Pancreas (tissue), 10 donors: ENCODE measurements at regions not wholly inside any gene's neighbourhood (a gene's known extent, or its start where the extent isn't known, plus 50 kb on each side); places are given as distances from the start of the nearest gene placed in this dataset.

Experiments
- ATAC-seq, 4 donors: fragments of 200-7000 bp; cut with Tn5 transposase; one replicate each; pipeline versions ENCODE4 v1.8.0 to v1.9.1; 2020; ENCODE audit warnings: mild to moderate bottlenecking in 4 of 4, moderate library complexity in 4 of 4
- DNase-seq, 6 donors: peaks; one replicate each; pipeline ENCODE4 v3.0.0-alpha.2; 2020
- FAIRE-seq: peaks from 2 replicates; lab custom pipeline; 2012; peaks lifted over from hg19 to GRCh38; lab: Jason Lieb, UNC
- H3K27ac ChIP-seq, 4 donors: fragments of 200-600 bp; sonication (generic); 1 replicate in 3 of 4; 2 replicates in 1 of 4; pipeline versions ENCODE4 v1.5.0 to v1.8.0; 2020
- H3K27me3 ChIP-seq, 4 donors: fragments of 200-600 bp; one replicate each; pipeline ENCODE4 v1.8.0; 2021
- H3K36me3 ChIP-seq, 3 donors: fragments of 200-600 bp; sonication (generic) in 1 of 3; one replicate each; pipeline versions ENCODE4 v1.5.0 to v1.8.0; 2020 to 2021
- H3K4me1 ChIP-seq, 3 donors: fragments of 200-600 bp; one replicate each; pipeline ENCODE4 v1.8.0; 2021
- H3K4me3 ChIP-seq, 4 donors: fragments of 200-600 bp; sonication (generic) in 2 of 4; one replicate each; pipeline versions ENCODE4 v1.5.0 to v1.8.0; 2020 to 2021
- H3K9me3 ChIP-seq, 4 donors: fragments of 200-600 bp; one replicate each; pipeline ENCODE4 v1.8.0; 2021
- WGBS, 2 donors: extraction: QIAGEN DNeasy Blood & Tissue Kit; methylation state at CpG; one replicate each; pipeline ENCODE4 v1.1.7; 2013; 5-methylcytosine and 5-hydroxymethylcytosine counted together
- intact Hi-C, 3 donors: fragments of 100-400 bp; cut with DNase I; formaldehyde crosslinking; loops; one replicate each; pipeline versions ENCODE4 v1.11.1 to v1.14.2; 2022
- TF ChIP-seq, protein P1 (sequence below), 4 donors: fragments of 200-600 bp; sonication (generic) in 3 of 4; IDR thresholded peaks; one replicate each; pipeline versions ENCODE4 v1.5.0 to v1.8.0; 2021; ENCODE audit warnings: antibody characterized with exemption in 4 of 4
- donor health status: healthy with polysubstance abuse.
- donor health status: DM: no; HTN: no; CAD: no; lungs with moderate emphysema.
- donor health status: DM: no; HTN: no; CAD: no.
- donor health status: control.
- donor health status: control.
- donor health status: Bipolar disorder and iron deficiency.
- donor health status: DM: yes; HTN: yes; CAD: no.
- donor health status: DM: no; HTN: no; CAD: no.
- donor health status: DM: no; HTN: no; CAD: no.
- donor health status: DM: yes; HTN: yes; CAD: no.

DNA sequence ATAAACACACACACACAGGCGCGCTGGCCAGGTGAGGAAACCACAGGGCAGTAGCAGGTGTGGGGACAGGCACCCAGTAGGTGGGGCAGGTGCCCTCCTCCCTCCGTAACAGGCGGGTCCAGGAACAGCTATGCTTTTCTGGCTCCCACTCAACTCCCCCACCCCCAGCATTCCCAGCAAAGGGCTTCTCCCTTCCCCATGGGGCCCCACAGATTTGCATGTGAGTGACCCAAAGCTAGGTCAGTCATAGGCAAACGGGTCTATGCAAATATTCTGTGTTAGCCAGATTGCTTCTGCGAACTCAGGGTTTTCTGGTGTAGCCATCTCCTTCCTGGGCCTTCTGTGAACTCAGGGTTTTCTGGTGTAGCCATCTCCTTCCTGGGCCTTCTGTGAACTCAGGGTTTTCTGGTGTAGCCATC lies 114.2 kb downstream of the SIK1 start:
- peak in 2 of 4 donors; percentile 31 to 42 for ATAC-seq
- Histone ChIP-seq H3K36me3 (no peaks in the 10 kb centered on the region), H3K27me3 (no peaks in the 10 kb centered on the region), H3K4me3 (no peak overlapping the region), H3K4me1 (peaks cover 0 to 10% (median 8%) of the 10 kb centered on the region in 3 donors), H3K9me3 (no peaks in the 10 kb centered on the region), H3K27ac (no peak overlapping the region)
- 66 to 79% methylated on average over 6 of the region's 6 CpGs for WGBS, 2 donors
- peak in 2 of 6 donors; percentile 45 to 48 for DNase-seq
- no peak for FAIRE-seq
- TF ChIP-seq, protein P1, sequence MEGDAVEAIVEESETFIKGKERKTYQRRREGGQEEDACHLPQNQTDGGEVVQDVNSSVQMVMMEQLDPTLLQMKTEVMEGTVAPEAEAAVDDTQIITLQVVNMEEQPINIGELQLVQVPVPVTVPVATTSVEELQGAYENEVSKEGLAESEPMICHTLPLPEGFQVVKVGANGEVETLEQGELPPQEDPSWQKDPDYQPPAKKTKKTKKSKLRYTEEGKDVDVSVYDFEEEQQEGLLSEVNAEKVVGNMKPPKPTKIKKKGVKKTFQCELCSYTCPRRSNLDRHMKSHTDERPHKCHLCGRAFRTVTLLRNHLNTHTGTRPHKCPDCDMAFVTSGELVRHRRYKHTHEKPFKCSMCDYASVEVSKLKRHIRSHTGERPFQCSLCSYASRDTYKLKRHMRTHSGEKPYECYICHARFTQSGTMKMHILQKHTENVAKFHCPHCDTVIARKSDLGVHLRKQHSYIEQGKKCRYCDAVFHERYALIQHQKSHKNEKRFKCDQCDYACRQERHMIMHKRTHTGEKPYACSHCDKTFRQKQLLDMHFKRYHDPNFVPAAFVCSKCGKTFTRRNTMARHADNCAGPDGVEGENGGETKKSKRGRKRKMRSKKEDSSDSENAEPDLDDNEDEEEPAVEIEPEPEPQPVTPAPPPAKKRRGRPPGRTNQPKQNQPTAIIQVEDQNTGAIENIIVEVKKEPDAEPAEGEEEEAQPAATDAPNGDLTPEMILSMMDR (IDR thresholded peaks at IDR 0.05) = no peak
- intact Hi-C loops = no loop called here

DNA sequence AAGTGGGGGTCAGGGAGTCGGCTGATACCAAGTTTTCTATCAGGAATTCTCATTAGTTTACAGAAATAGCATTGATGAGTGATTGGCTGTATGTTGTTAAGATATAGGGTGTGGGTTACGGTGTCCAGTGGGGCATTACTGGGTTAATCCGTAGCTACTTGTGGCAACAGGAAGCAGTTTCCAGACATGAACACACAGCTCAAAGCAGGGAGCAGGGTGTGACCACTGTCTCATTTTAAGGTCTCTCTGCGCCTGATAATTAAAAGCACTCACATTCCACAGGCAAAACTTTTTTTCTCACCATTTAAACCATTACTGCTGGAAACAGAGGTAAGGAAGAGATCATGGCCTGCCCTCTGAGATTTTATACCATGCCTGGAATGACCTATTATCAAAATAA lies 114.9 kb downstream of the SIK1 start:
- Histone ChIP-seq H3K9me3 (no peaks in the 10 kb centered on the region), H3K4me3 (no peak overlapping the region), H3K36me3 (no peaks in the 10 kb centered on the region), H3K4me1 (peaks cover 0 to 10% (median 8%) of the 10 kb centered on the region in 3 donors), H3K27ac (no peak overlapping the region), H3K27me3 (no peaks in the 10 kb centered on the region)
- WGBS, 2 donors = 69 to 89% methylated on average over 4 of the region's 4 CpGs
- intact Hi-C loops = no loop called here
- TF ChIP-seq, protein P1 (IDR thresholded peaks at IDR 0.05) = no peak
- ATAC-seq (no peak), DNase-seq (no peak), FAIRE-seq (no peak)

DNA sequence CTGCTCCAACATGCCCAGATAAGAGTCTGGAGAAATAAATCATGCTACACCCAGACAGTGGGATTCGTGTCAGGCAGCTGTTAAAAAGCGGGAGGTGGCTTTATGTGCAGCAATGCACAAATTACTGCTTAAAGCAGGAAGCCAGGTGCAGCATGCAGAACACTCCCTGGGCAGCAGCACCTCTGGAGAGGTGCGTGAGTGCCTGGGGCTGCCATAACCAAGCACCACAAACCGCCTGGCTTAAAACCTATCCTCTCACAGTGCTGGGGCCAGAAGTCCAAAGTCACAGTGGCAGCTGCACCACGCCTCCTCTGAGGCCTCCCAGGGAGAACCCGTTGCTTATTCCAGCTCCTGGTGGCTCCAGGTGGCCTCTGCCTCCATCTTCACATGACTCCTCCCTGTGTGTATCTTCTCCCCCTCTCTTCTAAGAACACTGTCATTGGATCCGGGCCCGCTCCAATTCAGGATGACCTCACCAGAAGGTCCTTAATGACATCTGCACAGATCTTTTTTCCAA lies 115.6 kb downstream of the SIK1 start:
- intact Hi-C loops = no loop called here
- Histone ChIP-seq H3K27ac (no peak overlapping the region), H3K9me3 (no peaks in the 10 kb centered on the region), H3K27me3 (no peaks in the 10 kb centered on the region), H3K4me1 (peaks cover 0 to 10% (median 8%) of the 10 kb centered on the region in 3 donors), H3K36me3 (no peaks in the 10 kb centered on the region), H3K4me3 (no peak overlapping the region)
- 24 to 29% methylated on average over 8 of the region's 8 CpGs for WGBS, 2 donors
- FAIRE-seq = no peak
- peak in 5 of 6 donors; percentile 46 to 84 (median 74) for DNase-seq
- ATAC-seq = peak; percentile 82 to 93 (median 88)
- TF ChIP-seq, protein P1 (IDR thresholded peaks at IDR 0.05) = no peak

DNA sequence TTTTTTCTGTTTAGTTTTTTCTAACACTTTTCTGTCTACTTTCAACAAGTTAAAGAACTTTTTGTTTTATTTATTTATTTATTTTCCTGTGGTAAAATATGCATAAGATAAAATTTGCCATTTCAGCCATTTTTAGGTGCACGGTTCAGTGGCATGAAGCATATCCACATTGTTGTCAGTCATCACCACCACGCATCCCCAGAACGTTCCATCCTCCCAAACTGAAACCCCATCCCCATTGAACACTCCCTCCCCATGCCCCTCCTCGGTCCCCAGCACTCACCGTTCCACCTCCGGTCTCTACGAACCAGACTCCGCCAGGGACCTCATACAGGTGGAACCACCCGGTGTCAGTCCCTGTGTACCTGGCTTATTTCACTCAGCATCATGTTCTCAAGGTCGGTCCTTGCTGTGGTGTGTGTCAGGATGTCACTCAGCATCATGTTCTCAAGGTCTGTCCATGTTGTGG lies 118.1 kb downstream of the SIK1 start:
- peak in 1 of 6 donors; percentile 11 for DNase-seq

More for the DNA sequence above, 118.1 kb downstream of the SIK1 start:
- TF ChIP-seq, protein P1 (IDR thresholded peaks at IDR 0.05) = no peak
- WGBS, 2 donors = 84 to 93% methylated on average over 10 of the region's 10 CpGs
- Histone ChIP-seq H3K27ac (no peak overlapping the region), H3K27me3 (no peaks in the 10 kb centered on the region), H3K4me1 (peaks cover 0 to 10% (median 8%) of the 10 kb centered on the region in 3 donors), H3K4me3 (no peak overlapping the region), H3K36me3 (no peaks in the 10 kb centered on the region), H3K9me3 (no peaks in the 10 kb centered on the region)
- no peak for FAIRE-seq
- intact Hi-C loops = no loop called here
- no peak for ATAC-seq
